A673 (cell line): ENCODE measurements at regions not wholly inside any gene's neighbourhood (a gene's known extent, or its start where the extent isn't known, plus 50 kb on each side); places are given as distances from the start of the nearest gene placed in this dataset.

ENCODE experiments used
- EZH2 ChIP-seq: fragments of 200-600 bp; sonication (generic); IDR thresholded peaks from 2 replicates; pipeline ENCODE4 v1.6.1; 2017; ENCODE audit warnings: borderline replicate concordance, low read depth, mild to moderate bottlenecking, mixed read lengths, antibody characterized with exemption, low read length; ENCODE audit not compliant: poor library complexity, severe bottlenecking
- TF ChIP-seq, protein P1 (sequence below): fragments of 300-800, 200-600 bp; sonication (generic); conservative IDR thresholded peaks from 2 replicates; pipeline ENCODE4 v1.5.1; 2017; ENCODE audit warnings: low read depth, mild to moderate bottlenecking, antibody characterized with exemption, low read length, moderate library complexity, mixed read lengths

DNA sequence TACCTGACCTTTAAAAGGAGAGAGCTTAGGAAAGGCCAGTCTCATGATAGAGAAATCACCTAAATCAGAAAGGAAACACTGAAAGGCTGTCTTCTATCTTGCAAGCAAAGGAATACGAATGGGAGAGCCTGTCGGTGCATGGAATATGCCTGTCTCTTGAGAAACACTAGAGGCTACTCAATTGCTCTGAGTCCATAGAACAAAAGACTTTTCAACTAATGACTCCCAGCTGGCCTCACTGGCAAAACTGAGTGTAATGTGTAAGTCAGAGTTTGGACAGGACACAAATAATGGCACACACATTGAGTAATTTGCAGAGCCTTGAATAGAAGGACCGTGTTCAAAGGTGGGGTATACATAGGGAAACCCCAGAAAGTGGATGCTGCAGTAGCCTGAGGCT lies 171.0 kb upstream of the ARHGAP20 start:
- TF ChIP-seq, protein P1, sequence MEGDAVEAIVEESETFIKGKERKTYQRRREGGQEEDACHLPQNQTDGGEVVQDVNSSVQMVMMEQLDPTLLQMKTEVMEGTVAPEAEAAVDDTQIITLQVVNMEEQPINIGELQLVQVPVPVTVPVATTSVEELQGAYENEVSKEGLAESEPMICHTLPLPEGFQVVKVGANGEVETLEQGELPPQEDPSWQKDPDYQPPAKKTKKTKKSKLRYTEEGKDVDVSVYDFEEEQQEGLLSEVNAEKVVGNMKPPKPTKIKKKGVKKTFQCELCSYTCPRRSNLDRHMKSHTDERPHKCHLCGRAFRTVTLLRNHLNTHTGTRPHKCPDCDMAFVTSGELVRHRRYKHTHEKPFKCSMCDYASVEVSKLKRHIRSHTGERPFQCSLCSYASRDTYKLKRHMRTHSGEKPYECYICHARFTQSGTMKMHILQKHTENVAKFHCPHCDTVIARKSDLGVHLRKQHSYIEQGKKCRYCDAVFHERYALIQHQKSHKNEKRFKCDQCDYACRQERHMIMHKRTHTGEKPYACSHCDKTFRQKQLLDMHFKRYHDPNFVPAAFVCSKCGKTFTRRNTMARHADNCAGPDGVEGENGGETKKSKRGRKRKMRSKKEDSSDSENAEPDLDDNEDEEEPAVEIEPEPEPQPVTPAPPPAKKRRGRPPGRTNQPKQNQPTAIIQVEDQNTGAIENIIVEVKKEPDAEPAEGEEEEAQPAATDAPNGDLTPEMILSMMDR: no peak
- TF ChIP-seq EZH2: no peak
